CD14-positive monocyte (primary cell): ENCODE measurements at regions not wholly inside any gene's neighbourhood (a gene's known extent, or its start where the extent isn't known, plus 50 kb on each side); places are given as distances from the start of the nearest gene placed in this dataset.

Experiments used
- DNase-seq, 3 donors: peaks; one replicate each; pipeline ENCODE4 v3.0.0-alpha.2; 2011 to 2022
- H2AFZ ChIP-seq: 2 replicates; pipeline ENCODE4 v1.6.0; 2012; ENCODE audit warnings: mild to moderate bottlenecking, low read depth, low read length, inconsistent platforms; ENCODE audit not compliant: insufficient read depth, poor library complexity, severe bottlenecking
- H3K27ac ChIP-seq, 2 donors: 1 replicate in 1 of 2; 2 replicates in 1 of 2; pipeline ENCODE4 v1.5.1; 2012 to 2013; ENCODE audit warnings: low read length in 2 of 2, control low read depth in 1 of 2, inconsistent platforms in 1 of 2, low read depth in 1 of 2, mild to moderate bottlenecking in 1 of 2
- H3K27me3 ChIP-seq, 2 donors: one replicate each; pipeline versions ENCODE4 v1.6.0 to v1.6.1; 2011 to 2013; ENCODE audit warnings: low read length in 2 of 2; ENCODE audit not compliant: control insufficient read depth in 2 of 2, insufficient read depth in 2 of 2
- H3K36me3 ChIP-seq, 2 donors: replicated peaks in 1 of 2; 1 replicate in 1 of 2; 2 replicates in 1 of 2; pipeline versions ENCODE4 v1.5.1 to v1.6.1; 2012 to 2013; ENCODE audit warnings: low read length in 2 of 2, control low read depth in 1 of 2, inconsistent platforms in 1 of 2, mild to moderate bottlenecking in 1 of 2; ENCODE audit not compliant: insufficient read depth in 2 of 2, control insufficient read depth in 1 of 2
- H3K4me1 ChIP-seq, 2 donors: 1 replicate in 1 of 2; 2 replicates in 1 of 2; pipeline versions ENCODE4 v1.5.1 to v1.6.1; 2012 to 2013; ENCODE audit warnings: low read length in 2 of 2, control low read depth in 1 of 2, inconsistent platforms in 1 of 2, mild to moderate bottlenecking in 1 of 2, moderate library complexity in 1 of 2; ENCODE audit not compliant: insufficient read depth in 2 of 2, control insufficient read depth in 1 of 2
- H3K4me2 ChIP-seq: replicated peaks from 2 replicates; pipeline ENCODE3; 2012; ENCODE audit warnings: low read length, moderate library complexity, mild to moderate bottlenecking; ENCODE audit not compliant: poor library complexity, severe bottlenecking; ENCODE audit errors: extremely low read depth
- H3K4me3 ChIP-seq, 3 experiments: fragments of 200-600 bp in 1 of 3; sonication (generic) in 1 of 3; replicated peaks in 1 of 3; 1 replicate in 2 of 3; 2 replicates in 1 of 3; pipeline ENCODE4 v1.5.1; 2011 to 2013; ENCODE audit warnings: low read length in 3 of 3, mild to moderate bottlenecking in 3 of 3, control low read depth in 2 of 3, low read depth in 2 of 3, inconsistent platforms in 1 of 3, moderate library complexity in 1 of 3
- H3K79me2 ChIP-seq: 2 replicates; pipeline ENCODE4 v1.6.0; 2012; ENCODE audit warnings: mild to moderate bottlenecking, control low read depth, inconsistent platforms, low read length, moderate library complexity; ENCODE audit not compliant: insufficient read depth
- H3K9ac ChIP-seq: 2 replicates; pipeline ENCODE4 v1.6.0; 2017; ENCODE audit warnings: low read length, mild to moderate bottlenecking; ENCODE audit not compliant: insufficient read depth, poor library complexity, severe bottlenecking
- H3K9me3 ChIP-seq, 2 donors: replicated peaks in 1 of 2; 1 replicate in 1 of 2; 2 replicates in 1 of 2; pipeline versions ENCODE4 v1.5.1 to v1.6.1; 2012 to 2013; ENCODE audit warnings: low read length in 2 of 2, control low read depth in 1 of 2; ENCODE audit not compliant: control insufficient read depth in 1 of 2, insufficient read depth in 1 of 2
- H4K20me1 ChIP-seq: 2 replicates; pipeline ENCODE4 v1.6.0; 2012; ENCODE audit warnings: mild to moderate bottlenecking, low read length, control low read depth, moderate library complexity; ENCODE audit not compliant: insufficient read depth
- H3K27ac Mint-ChIP-seq, 7 donors: one replicate each; pipeline ENCODE4 v1.8.0; 2020; ENCODE audit warnings: mild to moderate bottlenecking in 7 of 7, mixed read lengths in 7 of 7, moderate library complexity in 6 of 7, inconsistent platforms in 2 of 7
- H3K27me3 Mint-ChIP-seq, 3 donors: one replicate each; pipeline ENCODE4 v1.8.0; 2021 to 2022; ENCODE audit warnings: low read depth in 3 of 3, mild to moderate bottlenecking in 3 of 3, mixed read lengths in 3 of 3, moderate library complexity in 3 of 3, inconsistent platforms in 1 of 3
- H3K36me3 Mint-ChIP-seq, 2 donors: one replicate each; pipeline ENCODE4 v1.8.0; 2020; ENCODE audit warnings: mixed read lengths in 2 of 2, inconsistent platforms in 1 of 2, mild to moderate bottlenecking in 1 of 2
- H3K4me1 Mint-ChIP-seq: one replicate; pipeline ENCODE4 v1.8.0; 2020; ENCODE audit warnings: mild to moderate bottlenecking, mixed read lengths
- H3K4me3 Mint-ChIP-seq, 2 donors: one replicate each; pipeline ENCODE4 v1.8.0; 2020; ENCODE audit warnings: mild to moderate bottlenecking in 2 of 2, mixed read lengths in 2 of 2, moderate library complexity in 1 of 2
- H3K9me3 Mint-ChIP-seq, 7 donors: one replicate each; pipeline ENCODE4 v1.8.0; 2020 to 2022; ENCODE audit warnings: mixed read lengths in 7 of 7, mild to moderate bottlenecking in 6 of 7, moderate library complexity in 6 of 7, inconsistent platforms in 2 of 7
- WGBS: methylation state at CpG from one replicate; pipeline ENCODE4 v1.1.5; 2013; ENCODE audit warnings: missing lambda C conversion rate; ENCODE audit not compliant: insufficient coverage; 5-methylcytosine and 5-hydroxymethylcytosine counted together
- intact Hi-C, 2 donors: fragments of 100-400 bp; cut with micrococcal nuclease; formaldehyde crosslinking; loops; one replicate each; pipeline versions ENCODE4 v1.15.0 to v1.15.1; 2023
- TF ChIP-seq, protein P1 (sequence below): fragments of 200-600 bp; IDR thresholded peaks from one replicate; pipeline ENCODE4 v1.8.0; 2022; ENCODE audit warnings: antibody characterized with exemption, mild to moderate bottlenecking

GRCh38 chr2:129469389-129469788, 510.1 kb upstream of the RAB6C start:
- no peak overlapping the region for H3K4me2 ChIP-seq
- Mint-ChIP-seq H3K4me1 (peaks cover under 1% of the 10 kb centered on the region), H3K9me3 (peaks cover 5 to 15% (median 11%) of the 10 kb centered on the region in 7 donors), H3K27me3 (no peaks in the 10 kb centered on the region), H3K36me3 (no peaks in the 10 kb centered on the region), H3K27ac (peak overlapping the region in 1 of 7 donors; percentile 35), H3K4me3 (no peak overlapping the region)
- no peak for DNase-seq
- H3K27me3 ChIP-seq = no peaks in the 10 kb centered on the region
- H3K9me3 ChIP-seq = peaks cover 0 to 16% of the 10 kb centered on the region in 2 donors
- TF ChIP-seq, protein P1, sequence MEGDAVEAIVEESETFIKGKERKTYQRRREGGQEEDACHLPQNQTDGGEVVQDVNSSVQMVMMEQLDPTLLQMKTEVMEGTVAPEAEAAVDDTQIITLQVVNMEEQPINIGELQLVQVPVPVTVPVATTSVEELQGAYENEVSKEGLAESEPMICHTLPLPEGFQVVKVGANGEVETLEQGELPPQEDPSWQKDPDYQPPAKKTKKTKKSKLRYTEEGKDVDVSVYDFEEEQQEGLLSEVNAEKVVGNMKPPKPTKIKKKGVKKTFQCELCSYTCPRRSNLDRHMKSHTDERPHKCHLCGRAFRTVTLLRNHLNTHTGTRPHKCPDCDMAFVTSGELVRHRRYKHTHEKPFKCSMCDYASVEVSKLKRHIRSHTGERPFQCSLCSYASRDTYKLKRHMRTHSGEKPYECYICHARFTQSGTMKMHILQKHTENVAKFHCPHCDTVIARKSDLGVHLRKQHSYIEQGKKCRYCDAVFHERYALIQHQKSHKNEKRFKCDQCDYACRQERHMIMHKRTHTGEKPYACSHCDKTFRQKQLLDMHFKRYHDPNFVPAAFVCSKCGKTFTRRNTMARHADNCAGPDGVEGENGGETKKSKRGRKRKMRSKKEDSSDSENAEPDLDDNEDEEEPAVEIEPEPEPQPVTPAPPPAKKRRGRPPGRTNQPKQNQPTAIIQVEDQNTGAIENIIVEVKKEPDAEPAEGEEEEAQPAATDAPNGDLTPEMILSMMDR = no peak
- no peaks in the 10 kb centered on the region for H3K36me3 ChIP-seq
- no peaks in the 10 kb centered on the region for H3K4me1 ChIP-seq
- no peak overlapping the region for H3K9ac ChIP-seq
- H3K79me2 ChIP-seq = no peaks in the 10 kb centered on the region
- intact Hi-C loops = no loop called here
- H2AFZ ChIP-seq = no peak overlapping the region
- no peaks in the 10 kb centered on the region for H4K20me1 ChIP-seq
- 61% methylated on average over 2 of the region's 5 CpGs for WGBS
- H3K4me3 ChIP-seq = no peak overlapping the region
- H3K27ac ChIP-seq = no peak overlapping the region

DNA sequence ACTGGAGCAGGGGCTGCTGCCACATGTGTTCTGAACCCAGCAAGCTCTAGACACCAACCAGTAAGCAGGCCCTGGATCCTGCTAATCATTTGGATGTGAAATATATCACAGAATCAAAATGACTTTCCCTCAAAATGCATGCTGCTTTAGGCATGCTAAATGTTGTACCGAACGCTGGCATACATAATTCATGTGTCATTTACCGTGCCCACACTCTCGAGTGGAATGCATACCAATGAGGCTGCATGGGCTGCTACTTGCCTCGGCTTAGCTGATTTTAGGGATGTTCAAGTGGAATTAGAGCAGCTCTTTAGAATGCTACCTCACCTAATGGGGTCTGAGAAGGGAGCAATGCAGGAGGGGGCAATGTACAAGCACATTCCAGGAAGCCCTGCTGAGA, 509.6 kb upstream of the RAB6C start:
- no peaks in the 10 kb centered on the region for H3K36me3 ChIP-seq
- peaks cover 0 to 12% of the 10 kb centered on the region in 2 donors for H3K9me3 ChIP-seq
- H2AFZ ChIP-seq = no peak overlapping the region
- WGBS = 96% methylated on average over 5 of the region's 5 CpGs
- Mint-ChIP-seq H3K4me1 (no peaks in the 10 kb centered on the region), H3K27me3 (peaks cover 0 to 2% (median 0%) of the 10 kb centered on the region in 3 donors), H3K9me3 (peaks cover 2 to 11% (median 6%) of the 10 kb centered on the region in 7 donors), H3K36me3 (no peaks in the 10 kb centered on the region), H3K27ac (no peak overlapping the region), H3K4me3 (no peak overlapping the region)
- H3K79me2 ChIP-seq = no peaks in the 10 kb centered on the region
- no peaks in the 10 kb centered on the region for H3K27me3 ChIP-seq
- intact Hi-C loops = no loop called here
- H3K4me1 ChIP-seq = no peaks in the 10 kb centered on the region
- no peak overlapping the region for H3K27ac ChIP-seq
- TF ChIP-seq, protein P1 = no peak
- H3K4me2 ChIP-seq = no peak overlapping the region
- DNase-seq = no peak
- H4K20me1 ChIP-seq = no peaks in the 10 kb centered on the region
- no peak overlapping the region for H3K9ac ChIP-seq
- no peak overlapping the region for H3K4me3 ChIP-seq
